Panc1 (cell line): ENCODE measurements at regions not wholly inside any gene's neighbourhood (a gene's known extent, or its start where the extent isn't known, plus 50 kb on each side); places are given as distances from the start of the nearest gene placed in this dataset.
"Not testable (repeated sequence)": the region's sequence is repeated elsewhere in the genome, so short reads cannot be mapped to it uniquely, and the experiment has no call there.

Experiments
- ATAC-seq: fragments of 200-7000 bp; cut with Tn5 transposase; 2 replicates; pipeline ENCODE4 v1.9.1; 2020; ENCODE audit warnings: mild to moderate bottlenecking, moderate library complexity
- BruUV-seq: library from RNA; stranded (reverse); fragments of 400-500 nt; replicated peaks from 2 replicates; lab custom pipeline; 2021; lab: Mats Ljungman, UMichigan
- CTCF ChIA-PET: fragments of 300-600 bp; sonication (Branson Sonifier 250); formaldehyde crosslinking; loops from one replicate; lab custom pipeline; 2022; ENCODE audit warnings: antibody characterized with exemption; lab: Charles Lee
- POLR2A ChIA-PET: fragments of 300-600 bp; sonication (Branson Sonifier 250); formaldehyde crosslinking; loops from one replicate; lab custom pipeline; 2022; ENCODE audit warnings: antibody characterized with exemption; lab: Charles Lee
- DNase-seq: peaks from one replicate; pipeline ENCODE4 v3.0.0-alpha.2; 2010; ENCODE audit warnings: low read depth, low spot score
- H3K27ac ChIP-seq: 2 replicates; pipeline ENCODE4 v1.5.1; 2011; ENCODE audit warnings: mild to moderate bottlenecking, low read length, inconsistent platforms
- H3K27me3 ChIP-seq: fragments of 200-500 bp; sonication (Bioruptor generic); 2 replicates; pipeline ENCODE4 v1.6.0; 2014; ENCODE audit warnings: low read length, inconsistent platforms; ENCODE audit not compliant: control insufficient read depth, insufficient read depth
- H3K36me3 ChIP-seq: fragments of 200-500 bp; sonication (Bioruptor generic); 2 replicates; pipeline ENCODE4 v1.5.1; 2014; ENCODE audit warnings: inconsistent platforms, mild to moderate bottlenecking, low read length, moderate library complexity; ENCODE audit not compliant: control insufficient read depth, insufficient read depth
- H3K4me1 ChIP-seq: 2 replicates; pipeline ENCODE4 v1.5.1; 2011; ENCODE audit warnings: inconsistent platforms, mild to moderate bottlenecking, low read length, moderate library complexity; ENCODE audit not compliant: control insufficient read depth, insufficient read depth
- H3K4me3 ChIP-seq, 2 experiments: 2 replicates each; pipeline ENCODE4 v1.5.1; 2011 to 2012; ENCODE audit warnings: low read depth in 2 of 2, low read length in 2 of 2, mild to moderate bottlenecking in 2 of 2, inconsistent platforms in 1 of 2, moderate library complexity in 1 of 2
- H3K9me3 ChIP-seq: fragments of 200-500 bp; sonication (Bioruptor generic); 2 replicates; pipeline ENCODE4 v1.5.1; 2014; ENCODE audit warnings: low read depth, mild to moderate bottlenecking, inconsistent platforms, low read length, moderate library complexity; ENCODE audit not compliant: control insufficient read depth, insufficient read depth
- CTCF ChIP-seq: fragments of 450-650 bp; IDR thresholded peaks from 2 replicates; pipeline ENCODE4 v1.5.1; 2017; ENCODE audit warnings: mild to moderate bottlenecking
- POLR2AphosphoS5 ChIP-seq: IDR thresholded peaks from 2 replicates; pipeline ENCODE4 v1.6.1; 2012; ENCODE audit warnings: mild to moderate bottlenecking, low read depth, low read length, moderate library complexity
- REST ChIP-seq, 2 experiments: IDR thresholded peaks; 2 replicates each; pipeline ENCODE4 v1.6.1; 2011 to 2012; ENCODE audit warnings: low read depth in 2 of 2, control low read depth in 1 of 2, low read length in 1 of 2, mild to moderate bottlenecking in 1 of 2, moderate library complexity in 1 of 2; ENCODE audit not compliant: insufficient read depth in 1 of 2
- SIN3A ChIP-seq: IDR thresholded peaks from 2 replicates; pipeline ENCODE4 v1.6.1; 2012; ENCODE audit warnings: low read depth, mild to moderate bottlenecking, low read length, moderate library complexity, borderline replicate concordance; ENCODE audit not compliant: insufficient read depth
- TCF7L2 ChIP-seq: IDR thresholded peaks from 2 replicates; pipeline ENCODE4 v1.6.1; 2011; ENCODE audit warnings: mild to moderate bottlenecking, low read depth, low read length, inconsistent platforms
- in situ Hi-C: cut with HindIII; loops from 2 replicates; pipeline ENCODE4 v1.10.0; 2016; ENCODE audit warnings: low sequenced_read_pairs, low pct_unique_long_range_greater_than_20kb
- intact Hi-C: fragments of 100-400 bp; cut with micrococcal nuclease; formaldehyde crosslinking; loops from one replicate; pipeline ENCODE4 v1.10.0; 2022; ENCODE audit not compliant: unreplicated experiment

DNA sequence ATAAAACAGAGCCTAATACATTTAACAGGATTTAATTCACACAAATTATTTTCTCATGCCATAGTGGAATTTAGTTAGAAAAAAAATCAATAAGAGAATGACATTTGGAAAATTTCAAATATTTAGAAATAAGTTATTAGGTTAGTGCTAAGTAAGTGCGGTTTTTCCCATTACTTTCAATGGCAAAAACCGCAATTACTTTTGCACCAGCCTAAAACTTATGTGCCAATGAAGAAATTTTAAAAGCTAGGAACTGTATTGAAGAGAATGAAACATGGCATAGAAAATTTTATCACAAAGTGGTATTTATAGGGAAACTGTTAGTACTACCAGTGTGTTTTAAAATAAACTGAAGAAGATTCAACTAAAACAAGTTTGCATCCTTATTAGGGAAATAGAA is 228.3 kb upstream of the FKBP1C start:
- H3K27me3 ChIP-seq = no peaks in the 10 kb centered on the region
- H3K36me3 ChIP-seq = no peaks in the 10 kb centered on the region
- ChIA-PET CTCF (no interaction called here), POLR2A (interaction anchor here (0.7 kb wide), 1 partner anchor 30 kb away, joined by 4 read pairs; no protein-coding TSS in a partner anchor)
- in situ Hi-C loops (no loop called here), intact Hi-C loops (no loop called here)
- H3K4me1 ChIP-seq = no peaks in the 10 kb centered on the region
- no peak overlapping the region for H3K4me3 ChIP-seq
- DNase-seq (no peak), ATAC-seq (no peak)
- H3K27ac ChIP-seq = no peak overlapping the region
- H3K9me3 ChIP-seq = no peaks in the 10 kb centered on the region
- no peak for TF ChIP-seq TCF7L2
- no peak for TF ChIP-seq POLR2AphosphoS5
- no peak for TF ChIP-seq CTCF
- TF ChIP-seq SIN3A = no peak
- no peak for TF ChIP-seq REST (IDR thresholded peaks at IDR 0.05; ENCODE audit: insufficient read depth in 1 of 2, low read depth in 2 of 2, low read length in 1 of 2)
- BruUV-seq = no TSS peak

DNA sequence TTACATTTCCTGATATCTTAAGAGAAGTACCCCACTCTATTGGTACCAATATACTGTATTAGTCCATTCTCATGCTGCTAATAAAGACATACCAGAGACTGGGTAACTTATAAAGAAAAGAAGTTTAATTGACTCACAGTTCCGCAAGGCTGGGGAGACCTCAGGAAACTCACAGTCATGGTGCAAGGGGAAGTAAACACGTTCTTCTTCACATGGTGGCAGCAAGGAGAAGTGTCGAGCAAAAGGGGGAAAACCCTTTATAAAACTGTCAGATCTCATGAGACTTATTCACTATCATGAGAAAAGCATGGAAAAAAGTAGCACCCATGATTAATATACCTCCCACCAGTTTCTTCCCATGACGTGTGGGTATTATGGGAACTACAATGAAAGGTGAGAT is 219.6 kb upstream of the FKBP1C start:
- H3K4me3 ChIP-seq, DNase-seq, ATAC-seq, H3K27me3 ChIP-seq, CTCF ChIA-PET, H3K4me1 ChIP-seq, intact Hi-C loops, BruUV-seq, H3K36me3 ChIP-seq, H3K9me3 ChIP-seq, H3K27ac ChIP-seq, in situ Hi-C loops, POLR2A ChIA-PET: not testable (repeated sequence)

DNA sequence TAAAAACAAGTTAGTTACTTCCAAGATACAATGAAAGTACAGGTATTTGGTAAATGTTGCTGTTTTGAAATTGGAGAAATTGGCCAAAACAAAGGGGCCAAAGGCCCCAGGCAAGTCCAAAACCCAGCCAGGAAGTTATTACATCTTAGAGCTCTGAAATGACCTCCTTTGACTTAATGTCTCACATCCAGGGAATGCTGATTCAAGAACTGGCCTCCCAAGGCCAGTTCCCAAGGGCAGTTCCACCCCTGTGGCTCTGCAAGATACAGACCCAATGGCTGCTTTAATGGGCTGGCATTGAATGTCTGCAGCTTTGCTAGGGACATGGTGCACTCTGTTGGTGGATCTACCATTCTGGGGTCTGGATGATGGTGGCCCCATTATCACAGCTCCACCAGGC is 217.3 kb upstream of the FKBP1C start:
- POLR2A ChIA-PET = no interaction called here
- no peak for TF ChIP-seq POLR2AphosphoS5
- no peak overlapping the region for H3K4me3 ChIP-seq
- H3K36me3 ChIP-seq = no peaks in the 10 kb centered on the region
- no TSS peak for BruUV-seq
- intact Hi-C loops = no loop called here
- H3K9me3 ChIP-seq = no peaks in the 10 kb centered on the region
- DNase-seq (no peak), ATAC-seq (no peak)
- no peaks in the 10 kb centered on the region for H3K27me3 ChIP-seq
- H3K27ac ChIP-seq = no peak overlapping the region
- H3K4me1 ChIP-seq = no peaks in the 10 kb centered on the region
- CTCF ChIA-PET = no interaction called here
- in situ Hi-C loops = no loop called here
